ENCODE measurements at regions not wholly inside any gene's neighbourhood (a gene's known extent, or its start where the extent isn't known, plus 50 kb on each side); places are given as distances from the start of the nearest gene placed in this dataset.

DNA sequence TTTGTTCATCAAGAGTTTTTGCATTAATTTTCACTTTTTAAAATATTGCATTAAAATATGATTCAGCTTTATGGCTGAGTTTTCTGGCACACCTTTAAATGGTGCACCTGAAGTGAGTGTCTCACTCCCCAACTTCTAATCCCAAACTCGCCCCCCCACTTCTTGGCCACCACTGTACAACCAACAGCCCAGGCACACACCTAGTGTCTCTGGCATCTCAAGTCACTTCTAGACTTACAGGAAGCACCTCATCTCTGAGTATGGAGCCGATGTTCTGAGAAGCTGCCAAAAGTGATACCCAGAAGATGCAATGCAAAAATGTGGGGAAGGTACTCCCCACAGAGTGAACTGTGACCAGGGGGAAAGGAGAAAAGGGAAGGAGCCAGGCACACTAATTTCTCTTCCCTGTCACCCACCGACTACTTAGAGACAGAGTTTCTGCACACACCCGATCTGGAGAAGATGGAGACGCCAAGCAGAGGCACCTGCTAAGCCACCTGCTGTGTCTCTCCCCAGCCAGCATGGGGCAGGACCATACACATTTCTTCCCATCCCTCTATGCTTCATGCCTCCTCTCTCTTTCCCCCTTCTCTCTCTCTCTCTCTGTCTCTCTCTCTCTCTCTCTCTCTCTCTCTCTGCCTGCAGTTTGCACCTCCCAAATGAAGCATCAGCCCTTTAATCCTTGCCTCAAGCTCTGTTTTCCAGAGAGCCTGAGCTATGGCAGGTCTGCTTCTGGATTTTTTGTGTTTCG lies 155.3 kb upstream of the ZNF507 start:
- TF ChIP-seq CTCF (IDR thresholded peaks at IDR 0.05): no peak
- TF ChIP-seq EP300 (IDR thresholded peaks at IDR 0.05): no peak
- no peak for TF ChIP-seq RAD21 (conservative IDR thresholded peaks at IDR 0.05 in 1 of 2, IDR thresholded peaks at IDR 0.05 in 1 of 2)
- no peak for TF ChIP-seq SMC3 (IDR thresholded peaks at IDR 0.05)
- no peak for TF ChIP-seq JUNB (IDR thresholded peaks at IDR 0.05)
- no peak for TF ChIP-seq REST (IDR thresholded peaks at IDR 0.05)
- no peak for TF ChIP-seq HDAC2 (IDR thresholded peaks at IDR 0.05)
- no peak for TF ChIP-seq MAFK (IDR thresholded peaks at IDR 0.05; ENCODE audit: partially characterized antibody)
- no peak for TF ChIP-seq FOSL2 (IDR thresholded peaks at IDR 0.05)
- TF ChIP-seq FOSL2 (CRISPR knock-in tag; IDR thresholded peaks at IDR 0.05): no peak
- TF ChIP-seq POLR2A (IDR thresholded peaks at IDR 0.05; ENCODE audit: low read length): no peak

Measured in A549 (cell line).